ENCODE measurements at regions not wholly inside any gene's neighbourhood (a gene's known extent, or its start where the extent isn't known, plus 50 kb on each side); places are given as distances from the start of the nearest gene placed in this dataset.

DNA sequence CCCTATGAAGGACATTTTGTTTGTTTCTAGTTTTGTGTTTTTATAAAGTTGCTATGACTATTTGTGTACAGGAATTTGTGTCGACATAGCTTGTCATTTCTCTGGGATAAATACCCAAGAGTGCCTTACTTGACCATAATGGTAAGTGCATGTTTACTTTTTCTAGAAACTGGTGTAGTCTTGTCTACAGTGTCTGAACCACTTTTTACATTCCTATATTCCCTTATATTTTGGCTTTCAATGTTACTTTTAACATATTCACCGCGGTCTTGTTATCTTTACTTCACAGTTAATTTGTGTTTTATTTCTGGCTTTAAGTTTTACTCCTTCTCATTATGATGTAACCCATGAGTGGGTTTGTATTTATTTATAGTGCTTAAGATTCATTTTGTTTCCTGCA lies 444.4 kb upstream of the RGS17 start:
- TF ChIP-seq EZH2 (IDR thresholded peaks at IDR 0.05): no peak
- TF ChIP-seq EZH2phosphoT487 (IDR thresholded peaks at IDR 0.05): no peak
- TF ChIP-seq, protein P1, sequence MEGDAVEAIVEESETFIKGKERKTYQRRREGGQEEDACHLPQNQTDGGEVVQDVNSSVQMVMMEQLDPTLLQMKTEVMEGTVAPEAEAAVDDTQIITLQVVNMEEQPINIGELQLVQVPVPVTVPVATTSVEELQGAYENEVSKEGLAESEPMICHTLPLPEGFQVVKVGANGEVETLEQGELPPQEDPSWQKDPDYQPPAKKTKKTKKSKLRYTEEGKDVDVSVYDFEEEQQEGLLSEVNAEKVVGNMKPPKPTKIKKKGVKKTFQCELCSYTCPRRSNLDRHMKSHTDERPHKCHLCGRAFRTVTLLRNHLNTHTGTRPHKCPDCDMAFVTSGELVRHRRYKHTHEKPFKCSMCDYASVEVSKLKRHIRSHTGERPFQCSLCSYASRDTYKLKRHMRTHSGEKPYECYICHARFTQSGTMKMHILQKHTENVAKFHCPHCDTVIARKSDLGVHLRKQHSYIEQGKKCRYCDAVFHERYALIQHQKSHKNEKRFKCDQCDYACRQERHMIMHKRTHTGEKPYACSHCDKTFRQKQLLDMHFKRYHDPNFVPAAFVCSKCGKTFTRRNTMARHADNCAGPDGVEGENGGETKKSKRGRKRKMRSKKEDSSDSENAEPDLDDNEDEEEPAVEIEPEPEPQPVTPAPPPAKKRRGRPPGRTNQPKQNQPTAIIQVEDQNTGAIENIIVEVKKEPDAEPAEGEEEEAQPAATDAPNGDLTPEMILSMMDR (IDR thresholded peaks at IDR 0.05): no peak
- H3K36me3 Mint-ChIP-seq: no peaks in the 10 kb centered on the region
- Histone ChIP-seq H3K79me2 (ENCODE audit: low read depth) (no peaks in the 10 kb centered on the region), H3K27me3 (no peaks in the 10 kb centered on the region), H3K9ac (no peak overlapping the region), H3K36me3 (no peaks in the 10 kb centered on the region), H4K20me1 (ENCODE audit: low read depth) (no peaks in the 10 kb centered on the region), H3K4me1 (no peaks in the 10 kb centered on the region), H3K9me3 (ENCODE audit: low read depth) (no peaks in the 10 kb centered on the region), H3K4me2 (no peak overlapping the region), H3K27ac (no peak overlapping the region), H3F3A (ENCODE audit: low read depth) (no peaks in the 10 kb centered on the region), H2AFZ (replicated peaks) (no peak overlapping the region), H3K4me3 (no peak overlapping the region)
- no peak overlapping the region for H3K27ac Mint-ChIP-seq
- no peak overlapping the region for H3K4me3 Mint-ChIP-seq
- DNase-seq (ENCODE audit: low spot score): no peak
- peaks cover 2% of the 10 kb centered on the region for H3K27me3 Mint-ChIP-seq (ENCODE audit: insufficient read depth, low read depth)
- H3K9me3 Mint-ChIP-seq: no peaks in the 10 kb centered on the region
- H3K4me1 Mint-ChIP-seq: no peaks in the 10 kb centered on the region

DNA sequence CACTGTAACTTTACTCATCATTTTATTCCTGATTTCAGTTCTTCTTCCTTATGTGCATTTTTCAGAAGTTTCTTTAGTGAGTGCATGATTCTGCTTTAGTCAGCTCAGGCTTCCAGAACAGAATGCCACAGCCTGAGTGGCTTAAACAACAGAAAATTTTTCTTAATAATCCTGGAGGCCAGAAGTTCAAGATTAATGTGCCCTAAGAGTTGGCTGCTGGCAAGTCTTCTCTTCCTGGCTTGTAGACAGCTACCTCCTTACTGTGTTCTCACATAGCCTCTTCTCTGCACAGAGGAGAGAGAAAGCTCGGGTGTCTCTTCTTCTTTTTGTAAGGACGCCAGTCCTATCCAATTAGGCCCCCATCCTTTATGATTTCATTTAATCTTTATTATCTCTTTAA lies 443.1 kb upstream of the RGS17 start:
- Mint-ChIP-seq H3K27me3 (ENCODE audit: insufficient read depth, low read depth) (peaks cover 2% of the 10 kb centered on the region), H3K9me3 (no peaks in the 10 kb centered on the region), H3K4me3 (no peak overlapping the region), H3K4me1 (no peaks in the 10 kb centered on the region), H3K27ac (no peak overlapping the region), H3K36me3 (no peaks in the 10 kb centered on the region)
- no peaks in the 10 kb centered on the region for H3F3A ChIP-seq (ENCODE audit: low read depth)
- no peak for DNase-seq (ENCODE audit: low spot score)
- no peaks in the 10 kb centered on the region for H3K36me3 ChIP-seq
- no peak overlapping the region for H3K27ac ChIP-seq
- no peak overlapping the region for H2AFZ ChIP-seq (replicated peaks)
- no peak overlapping the region for H3K4me3 ChIP-seq
- H3K4me2 ChIP-seq: no peak overlapping the region
- no peaks in the 10 kb centered on the region for H3K27me3 ChIP-seq
- H3K79me2 ChIP-seq (ENCODE audit: low read depth): no peaks in the 10 kb centered on the region
- no peak overlapping the region for H3K9ac ChIP-seq
- H3K9me3 ChIP-seq (ENCODE audit: low read depth): no peaks in the 10 kb centered on the region
- TF ChIP-seq EZH2 (IDR thresholded peaks at IDR 0.05) (no peak), EZH2phosphoT487 (IDR thresholded peaks at IDR 0.05) (no peak)
- TF ChIP-seq, protein P1 (IDR thresholded peaks at IDR 0.05): no peak
- H4K20me1 ChIP-seq (ENCODE audit: low read depth): no peaks in the 10 kb centered on the region
- no peaks in the 10 kb centered on the region for H3K4me1 ChIP-seq

DNA sequence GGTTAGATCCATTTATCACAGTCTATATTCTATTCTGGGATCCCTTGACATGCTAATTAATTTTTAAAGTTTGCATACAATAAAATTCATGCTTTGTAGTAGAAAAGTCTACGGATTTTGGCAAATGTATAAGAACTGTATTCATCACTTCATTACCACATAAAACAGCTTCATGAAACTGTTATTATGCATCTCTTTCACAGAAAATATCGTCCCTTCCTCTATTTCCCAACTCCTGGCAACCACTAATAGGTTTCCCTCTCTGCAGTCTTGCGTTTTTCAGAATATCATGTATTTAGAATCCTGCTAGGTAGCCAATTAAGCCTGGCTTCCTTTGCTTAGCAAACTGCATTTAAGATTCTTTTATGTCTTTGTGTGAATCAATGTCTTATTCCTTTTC lies 441.3 kb upstream of the RGS17 start:
- Histone ChIP-seq H3K4me2 (no peak overlapping the region), H3K36me3 (no peaks in the 10 kb centered on the region), H3K9me3 (ENCODE audit: low read depth) (no peaks in the 10 kb centered on the region), H3K27ac (no peak overlapping the region), H3K27me3 (no peaks in the 10 kb centered on the region), H4K20me1 (ENCODE audit: low read depth) (no peaks in the 10 kb centered on the region), H2AFZ (replicated peaks) (no peak overlapping the region), H3K4me1 (no peaks in the 10 kb centered on the region), H3F3A (ENCODE audit: low read depth) (no peaks in the 10 kb centered on the region), H3K9ac (no peak overlapping the region), H3K4me3 (no peak overlapping the region), H3K79me2 (ENCODE audit: low read depth) (no peaks in the 10 kb centered on the region)
- no peaks in the 10 kb centered on the region for H3K36me3 Mint-ChIP-seq
- no peaks in the 10 kb centered on the region for H3K9me3 Mint-ChIP-seq
- H3K4me3 Mint-ChIP-seq: no peak overlapping the region
- H3K27ac Mint-ChIP-seq: no peak overlapping the region
- DNase-seq (ENCODE audit: low spot score): no peak
- H3K27me3 Mint-ChIP-seq (ENCODE audit: insufficient read depth, low read depth): peaks cover 2% of the 10 kb centered on the region
- no peaks in the 10 kb centered on the region for H3K4me1 Mint-ChIP-seq
- TF ChIP-seq EZH2 (IDR thresholded peaks at IDR 0.05) (no peak), EZH2phosphoT487 (IDR thresholded peaks at IDR 0.05) (no peak)
- TF ChIP-seq, protein P1 (IDR thresholded peaks at IDR 0.05): no peak

DNA sequence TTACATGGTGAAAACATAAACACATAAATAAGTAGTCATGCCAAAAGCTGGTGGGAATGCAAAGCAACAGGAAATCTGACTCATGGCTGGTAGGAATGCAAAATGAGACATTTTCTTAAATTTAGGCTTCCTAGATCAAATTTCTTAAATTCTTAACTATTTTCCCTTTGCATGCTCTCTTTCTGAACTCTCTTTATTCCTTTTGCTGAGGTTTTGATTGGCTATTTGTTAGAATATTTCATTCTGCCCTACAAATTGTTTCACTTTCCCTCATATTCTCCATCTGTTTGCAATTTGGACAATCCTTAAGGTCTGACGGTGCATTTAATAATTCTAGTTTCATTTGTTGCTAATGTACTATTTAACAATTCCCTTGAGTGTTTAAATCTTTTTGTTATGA lies 437.5 kb upstream of the RGS17 start:
- no peak overlapping the region for H3K9ac ChIP-seq
- DNase-seq (ENCODE audit: low spot score): no peak
- H3K4me2 ChIP-seq: no peak overlapping the region
- H3K9me3 ChIP-seq (ENCODE audit: low read depth): no peaks in the 10 kb centered on the region
- H4K20me1 ChIP-seq (ENCODE audit: low read depth): no peaks in the 10 kb centered on the region
- peak overlapping the region; percentile 3 for H2AFZ ChIP-seq (replicated peaks)
- no peaks in the 10 kb centered on the region for H3F3A ChIP-seq (ENCODE audit: low read depth)
- no peak overlapping the region for H3K4me3 ChIP-seq
- TF ChIP-seq EZH2 (IDR thresholded peaks at IDR 0.05) (no peak), EZH2phosphoT487 (IDR thresholded peaks at IDR 0.05) (no peak)
- TF ChIP-seq, protein P1 (IDR thresholded peaks at IDR 0.05): no peak
- Mint-ChIP-seq H3K36me3 (no peaks in the 10 kb centered on the region), H3K27me3 (ENCODE audit: insufficient read depth, low read depth) (peaks cover 2% of the 10 kb centered on the region), H3K4me3 (no peak overlapping the region), H3K27ac (no peak overlapping the region), H3K4me1 (no peaks in the 10 kb centered on the region), H3K9me3 (no peaks in the 10 kb centered on the region)
- no peak overlapping the region for H3K27ac ChIP-seq
- no peaks in the 10 kb centered on the region for H3K79me2 ChIP-seq (ENCODE audit: low read depth)
- H3K36me3 ChIP-seq: no peaks in the 10 kb centered on the region
- no peaks in the 10 kb centered on the region for H3K4me1 ChIP-seq
- no peaks in the 10 kb centered on the region for H3K27me3 ChIP-seq

All from neural progenitor cell (in vitro differentiated cells).